ENCODE measurements at regions not wholly inside any gene's neighbourhood (a gene's known extent, or its start where the extent isn't known, plus 50 kb on each side); places are given as distances from the start of the nearest gene placed in this dataset.

DNA sequence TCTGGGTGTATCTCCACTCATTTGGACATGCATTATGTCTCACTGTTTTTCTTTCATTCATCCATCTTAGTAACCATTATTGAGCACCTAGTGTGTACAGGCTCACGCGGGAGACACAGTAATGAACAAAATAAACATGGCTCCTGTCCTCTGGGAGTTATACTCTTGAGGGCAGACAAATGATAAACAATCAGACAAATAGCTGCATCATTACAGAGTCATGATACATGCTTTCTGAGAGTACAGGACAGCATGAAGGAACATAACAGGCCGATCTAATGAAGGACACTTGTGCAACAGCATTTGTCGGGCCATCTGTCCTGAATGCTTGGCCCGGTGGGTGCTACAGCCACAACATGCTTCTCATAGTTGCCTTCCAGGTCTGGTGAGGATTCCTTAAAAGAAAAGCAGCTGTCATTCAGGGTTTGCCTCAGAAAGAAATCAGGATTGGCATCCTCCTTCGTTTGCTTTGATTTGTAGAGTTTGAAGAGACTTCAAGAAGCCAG lies 77.2 kb upstream of the EGLN3 start:
- TF ChIP-seq, protein P1, sequence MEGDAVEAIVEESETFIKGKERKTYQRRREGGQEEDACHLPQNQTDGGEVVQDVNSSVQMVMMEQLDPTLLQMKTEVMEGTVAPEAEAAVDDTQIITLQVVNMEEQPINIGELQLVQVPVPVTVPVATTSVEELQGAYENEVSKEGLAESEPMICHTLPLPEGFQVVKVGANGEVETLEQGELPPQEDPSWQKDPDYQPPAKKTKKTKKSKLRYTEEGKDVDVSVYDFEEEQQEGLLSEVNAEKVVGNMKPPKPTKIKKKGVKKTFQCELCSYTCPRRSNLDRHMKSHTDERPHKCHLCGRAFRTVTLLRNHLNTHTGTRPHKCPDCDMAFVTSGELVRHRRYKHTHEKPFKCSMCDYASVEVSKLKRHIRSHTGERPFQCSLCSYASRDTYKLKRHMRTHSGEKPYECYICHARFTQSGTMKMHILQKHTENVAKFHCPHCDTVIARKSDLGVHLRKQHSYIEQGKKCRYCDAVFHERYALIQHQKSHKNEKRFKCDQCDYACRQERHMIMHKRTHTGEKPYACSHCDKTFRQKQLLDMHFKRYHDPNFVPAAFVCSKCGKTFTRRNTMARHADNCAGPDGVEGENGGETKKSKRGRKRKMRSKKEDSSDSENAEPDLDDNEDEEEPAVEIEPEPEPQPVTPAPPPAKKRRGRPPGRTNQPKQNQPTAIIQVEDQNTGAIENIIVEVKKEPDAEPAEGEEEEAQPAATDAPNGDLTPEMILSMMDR (conservative IDR thresholded peaks at IDR 0.05 in 1 of 2, IDR thresholded peaks at IDR 0.05 in 1 of 2; ENCODE audit: low read depth in 1 of 2, low read length in 2 of 2) = no peak
- no peak for TF ChIP-seq EZH2 (IDR thresholded peaks at IDR 0.05; ENCODE audit: low read length, missing control alignments)
